AG04450 (cell line): ENCODE measurements at regions not wholly inside any gene's neighbourhood (a gene's known extent, or its start where the extent isn't known, plus 50 kb on each side); places are given as distances from the start of the nearest gene placed in this dataset.

ENCODE experiments used
- CTCF ChIA-PET: fragments of 300-600, 350-600 bp; formaldehyde crosslinking; extraction: SDS; loops from one replicate; lab custom pipeline; 2022; ENCODE audit warnings: antibody characterized with exemption, inconsistent platforms; lab: Charles Lee
- POLR2A ChIA-PET: fragments of 350-600 bp; formaldehyde crosslinking; extraction: SDS; loops from one replicate; lab custom pipeline; 2021; ENCODE audit warnings: antibody characterized with exemption, inconsistent platforms; lab: Yijun Ruan, JAX
- DNase-seq: peaks from one replicate; pipeline ENCODE4 v3.0.0-alpha.2; 2011; ENCODE audit warnings: low read depth, low spot score
- H3K27ac ChIP-seq: one replicate; pipeline ENCODE4 v1.5.1; 2012; ENCODE audit warnings: low read depth, low read length, control low read depth
- H3K27me3 ChIP-seq: one replicate; pipeline ENCODE4 v1.6.0; 2012; ENCODE audit warnings: low read length; ENCODE audit not compliant: control insufficient read depth, insufficient read depth
- H3K4me3 ChIP-seq: 2 replicates; pipeline ENCODE4 v1.5.1; 2011; ENCODE audit warnings: mild to moderate bottlenecking, low read depth, low read length, control low read depth
- H3K9me3 ChIP-seq: 2 replicates; pipeline ENCODE4 v1.5.1; 2012; ENCODE audit warnings: low read length; ENCODE audit not compliant: control insufficient read depth, insufficient read depth
- CTCF ChIP-seq: IDR thresholded peaks from 2 replicates; pipeline ENCODE4 v1.5.1; 2011; ENCODE audit warnings: low read depth, low read length, control low read depth, inconsistent platforms

GRCh38 chr2:237244976-237245646 lies 159.4 kb downstream of the COPS8 start:
- H3K27ac ChIP-seq: peak overlapping the region; percentile 58
- H3K27me3 ChIP-seq: no peaks in the 10 kb centered on the region
- H3K9me3 ChIP-seq: peaks cover 15% of the 10 kb centered on the region; the same call in 1 of the 2 replicates
- CTCF ChIA-PET: interaction anchor here (0.8 to 2.1 kb wide), 2 partner anchors 13 to 35 kb away, joined by 3 to 7 read pairs; no protein-coding TSS in a partner anchor
- TF ChIP-seq CTCF: no peak
- DNase-seq: no peak
- no peak overlapping the region for H3K4me3 ChIP-seq
- POLR2A ChIA-PET: interaction anchor here (0.7 to 1.3 kb wide), 2 partner anchors 9 to 1043 kb away, joined by 3 to 5 read pairs; partner anchors contain the start of gene PER2

- ChIA-PET POLR2A (no interaction called here), CTCF (no interaction called here)
These were observed 163.4 kb downstream of the COL6A3 start for GRCh38 chr2:237250599-237250998.

GRCh38 chr2:237251986-237252385 lies 162.0 kb downstream of the COL6A3 start:
- ChIA-PET CTCF (no interaction called here), POLR2A (no interaction called here)
- Histone ChIP-seq H3K27me3 (no peaks in the 10 kb centered on the region), H3K9me3 (no peaks in the 10 kb centered on the region), H3K4me3 (no peak overlapping the region), H3K27ac (no peak overlapping the region)
- no peak for DNase-seq
- TF ChIP-seq CTCF: no peak

More at GRCh38 chr2:237250599-237250998, 163.4 kb downstream of the COL6A3 start:
- H3K27ac ChIP-seq: no peak overlapping the region
- no peaks in the 10 kb centered on the region for H3K27me3 ChIP-seq
- no peak overlapping the region for H3K4me3 ChIP-seq
- H3K9me3 ChIP-seq: no peaks in the 10 kb centered on the region
- TF ChIP-seq CTCF: no peak
- DNase-seq: no peak

GRCh38 chr2:237253046-237253702 lies 160.8 kb downstream of the COL6A3 start:
- POLR2A ChIA-PET: interaction anchor here (2.5 kb wide), 1 partner anchor 25 kb away, joined by 10 read pairs; no protein-coding TSS in a partner anchor

More at GRCh38 chr2:237253046-237253702, 160.8 kb downstream of the COL6A3 start:
- no peak for DNase-seq
- no peak overlapping the region for H3K4me3 ChIP-seq
- H3K27ac ChIP-seq: peak overlapping the region; percentile 81
- TF ChIP-seq CTCF: no peak
- CTCF ChIA-PET: no interaction called here
- H3K9me3 ChIP-seq: no peaks in the 10 kb centered on the region
- no peaks in the 10 kb centered on the region for H3K27me3 ChIP-seq
